ENCODE measurements at regions not wholly inside any gene's neighbourhood (a gene's known extent, or its start where the extent isn't known, plus 50 kb on each side); places are given as distances from the start of the nearest gene placed in this dataset.
A peak's percentile ranks its signal among the peaks of the same experiment; 100 is the strongest.

DNA sequence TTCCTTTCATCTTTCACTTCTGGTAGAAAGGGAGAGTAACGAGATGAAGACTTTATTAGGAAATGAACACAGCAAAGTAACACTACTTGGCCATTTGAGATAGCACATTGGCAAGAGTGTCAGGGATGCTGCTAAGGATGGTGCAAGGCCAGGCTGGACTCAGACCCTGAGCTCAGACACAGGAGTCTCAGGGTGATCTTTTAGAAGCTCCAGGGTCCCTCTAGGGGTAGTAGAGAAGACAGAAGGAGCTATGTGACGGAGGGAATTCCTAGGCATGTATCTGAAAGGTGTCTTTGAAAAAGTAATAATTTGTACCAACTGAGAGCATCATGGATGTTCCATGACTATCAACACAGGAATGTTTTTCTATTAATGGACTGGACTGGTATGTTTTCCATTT is 436.5 kb downstream of the DHX35 start:
- DNase-seq (ENCODE audit: low spot score) = no peak

DNA sequence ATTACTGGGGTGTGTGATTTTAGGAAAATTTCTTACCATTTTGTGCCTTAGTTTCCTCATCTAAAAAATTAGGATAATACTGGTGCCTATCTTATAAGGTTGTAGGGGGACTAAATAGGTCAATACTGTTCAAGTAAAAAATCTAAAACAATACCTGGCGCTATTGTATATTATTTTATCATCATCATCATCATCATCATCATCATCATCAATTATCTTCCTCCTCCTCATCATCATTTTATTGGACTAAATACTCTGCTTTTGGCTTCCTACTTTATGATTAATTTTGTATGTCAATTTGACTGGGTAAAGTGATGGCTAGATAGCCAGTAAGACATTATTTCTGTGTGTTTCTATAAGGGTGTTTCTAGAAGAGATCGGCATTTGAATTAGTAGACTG is 435.5 kb downstream of the DHX35 start:
- DNase-seq (ENCODE audit: low spot score) = no peak

DNA sequence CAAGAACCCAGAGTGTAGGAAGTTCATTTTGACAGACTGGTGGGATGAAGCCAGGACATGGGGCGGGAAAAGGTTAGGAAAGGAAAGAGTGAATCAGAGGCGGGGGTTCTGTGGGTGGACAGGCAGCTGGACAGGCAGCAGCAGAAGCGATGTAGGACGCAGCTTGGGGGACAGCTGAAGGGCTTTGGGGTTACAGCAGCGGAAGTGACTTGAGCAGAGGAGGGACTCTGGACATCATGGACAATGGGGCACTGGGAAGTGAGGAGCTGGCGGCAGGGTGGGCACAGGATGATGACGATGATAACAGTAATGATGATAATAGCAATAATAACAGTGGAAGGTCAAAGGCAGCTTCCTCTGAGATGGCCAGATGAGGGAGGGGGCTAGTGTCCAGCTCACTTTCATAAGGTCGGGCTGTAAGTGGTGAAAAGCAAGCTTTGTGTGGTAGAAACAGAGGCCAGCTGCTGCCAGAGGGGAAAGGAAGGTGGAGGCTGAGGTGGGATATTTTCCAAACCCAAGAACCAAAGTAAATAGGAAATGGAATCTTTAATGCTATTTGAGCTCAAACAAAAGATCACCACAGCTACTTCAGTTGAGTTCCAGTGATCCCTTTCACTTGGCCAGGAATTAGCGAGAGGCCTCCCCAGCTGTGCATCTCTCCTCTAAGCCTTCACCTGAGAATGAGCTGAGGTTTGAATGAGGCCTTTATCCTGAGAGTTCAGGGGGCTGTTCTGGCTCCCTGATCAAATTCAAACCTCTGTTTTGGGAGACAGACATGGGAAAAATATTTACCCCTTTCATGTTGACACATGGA is 433.5 kb downstream of the DHX35 start:
- DNase-seq (ENCODE audit: low spot score) = no peak

DNA sequence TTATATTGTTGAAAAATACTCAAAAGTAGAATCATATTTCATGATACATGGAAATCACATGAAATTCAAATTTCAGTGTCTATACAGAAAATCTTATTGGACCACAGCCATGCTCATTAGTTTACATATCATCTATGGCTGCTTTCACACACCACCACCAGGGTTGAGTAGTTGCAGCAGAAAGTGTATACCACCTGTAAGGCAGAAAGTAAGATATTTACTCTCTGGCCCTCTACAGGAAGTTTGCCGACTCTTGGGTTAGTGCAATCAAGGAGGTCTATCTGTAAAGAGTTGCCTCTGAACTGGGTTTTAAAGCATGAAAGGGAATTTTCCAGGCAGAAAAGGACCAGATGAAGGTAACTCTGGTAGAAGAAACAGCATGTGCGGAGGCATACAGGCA is 432.3 kb downstream of the DHX35 start:
- no peak for DNase-seq (ENCODE audit: low spot score)

DNA sequence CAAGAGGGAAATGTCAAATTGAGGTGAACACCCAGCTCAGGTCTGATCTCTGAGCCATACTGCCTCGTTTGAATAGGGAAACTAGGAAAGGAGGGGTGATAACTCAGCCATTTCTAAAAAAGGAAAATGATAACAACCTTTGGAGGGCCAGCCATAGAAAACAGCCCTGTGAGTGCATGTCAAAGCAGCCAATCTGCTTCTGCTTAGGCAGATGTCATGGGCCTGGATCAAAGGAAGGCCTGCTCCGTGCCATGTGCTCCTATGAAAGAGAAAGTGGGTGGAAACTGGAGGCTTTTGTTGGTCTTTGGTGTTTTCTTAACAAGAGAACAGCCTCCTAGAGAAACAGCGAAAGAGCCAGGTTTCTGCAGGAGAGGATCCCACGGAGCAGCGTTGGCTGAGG is 428.0 kb downstream of the DHX35 start:
- no peak for DNase-seq (ENCODE audit: low spot score)

DNA sequence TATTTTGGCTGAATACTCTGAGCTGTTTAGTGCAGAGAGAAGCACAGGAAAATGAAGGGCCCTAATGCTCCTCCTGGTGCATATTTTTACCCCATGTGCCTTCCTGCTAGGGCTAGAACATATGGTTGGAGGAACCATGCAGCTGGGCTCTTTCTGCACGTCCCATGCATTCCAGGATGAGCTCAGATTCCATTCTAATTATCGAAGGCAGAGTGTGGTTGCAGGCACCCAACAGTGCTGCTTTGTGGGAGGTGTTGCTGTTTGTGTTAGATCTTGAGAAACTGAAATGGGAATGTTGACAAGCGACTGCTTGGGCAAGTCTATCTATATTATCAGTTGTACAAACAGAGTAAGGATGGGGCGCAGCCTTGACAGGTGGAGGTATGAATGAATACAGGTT is 419.5 kb downstream of the DHX35 start:
- DNase-seq (ENCODE audit: low spot score) = no peak

DNA sequence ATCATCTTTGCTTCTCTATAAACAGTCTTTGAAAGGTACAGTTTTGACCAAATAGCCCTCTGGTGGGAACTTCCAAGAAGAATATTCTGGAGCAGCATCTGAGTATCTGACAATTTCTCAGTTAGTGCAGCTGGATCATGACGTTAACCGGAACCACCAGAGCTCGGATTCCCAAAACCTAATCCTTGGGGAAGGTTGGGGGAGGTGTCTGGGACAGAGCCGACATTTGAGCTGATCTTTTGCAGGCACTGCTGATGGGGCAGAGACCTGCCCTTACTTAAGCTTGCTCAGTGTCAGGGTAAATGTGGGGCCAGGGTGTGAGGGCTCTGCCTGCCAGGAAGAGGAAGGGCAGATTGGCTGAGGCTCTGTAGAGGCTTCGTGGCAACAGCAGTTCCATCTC is 416.6 kb downstream of the DHX35 start:
- no peak for DNase-seq (ENCODE audit: low spot score)

DNA sequence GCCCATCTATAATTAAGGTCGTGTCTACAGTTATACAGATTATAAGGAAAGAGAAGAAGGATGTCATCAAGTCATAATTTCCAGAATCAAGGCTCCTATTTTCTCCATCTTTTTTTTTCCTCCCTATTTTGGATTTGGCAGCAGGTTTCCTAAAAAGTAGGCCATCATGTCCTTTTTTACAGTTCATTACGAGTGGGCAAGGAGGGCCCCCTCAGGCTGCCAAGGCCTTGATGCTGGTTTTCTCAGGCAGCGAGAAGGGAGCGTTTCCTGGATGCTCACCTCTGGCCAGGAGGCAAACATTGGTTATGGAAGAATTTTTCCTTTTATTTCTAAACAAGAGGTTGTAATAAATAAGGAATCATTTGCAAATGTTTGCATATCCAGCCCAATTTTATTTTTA is 414.6 kb downstream of the DHX35 start:
- DNase-seq (ENCODE audit: low spot score) = no peak

DNA sequence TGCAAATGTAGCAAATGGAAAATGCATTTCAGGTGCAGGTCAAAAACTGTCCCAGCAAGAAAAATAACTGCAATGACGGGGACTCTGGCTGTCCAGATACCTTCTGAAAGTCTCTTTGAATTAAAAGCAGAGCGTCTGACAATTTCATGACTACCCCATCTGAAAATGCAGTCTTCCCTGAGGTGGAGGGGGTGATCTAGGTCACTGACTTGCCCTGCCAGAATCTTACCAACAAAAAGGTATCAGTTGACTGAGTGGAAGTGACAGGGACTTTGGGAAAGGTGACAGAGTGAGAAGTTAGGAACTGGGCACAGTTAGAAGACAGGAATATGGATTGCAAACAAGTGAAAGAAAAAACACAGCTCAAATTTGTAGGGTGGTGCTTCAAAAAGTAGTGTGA is 402.2 kb downstream of the DHX35 start:
- DNase-seq (ENCODE audit: low spot score) = no peak

DNA sequence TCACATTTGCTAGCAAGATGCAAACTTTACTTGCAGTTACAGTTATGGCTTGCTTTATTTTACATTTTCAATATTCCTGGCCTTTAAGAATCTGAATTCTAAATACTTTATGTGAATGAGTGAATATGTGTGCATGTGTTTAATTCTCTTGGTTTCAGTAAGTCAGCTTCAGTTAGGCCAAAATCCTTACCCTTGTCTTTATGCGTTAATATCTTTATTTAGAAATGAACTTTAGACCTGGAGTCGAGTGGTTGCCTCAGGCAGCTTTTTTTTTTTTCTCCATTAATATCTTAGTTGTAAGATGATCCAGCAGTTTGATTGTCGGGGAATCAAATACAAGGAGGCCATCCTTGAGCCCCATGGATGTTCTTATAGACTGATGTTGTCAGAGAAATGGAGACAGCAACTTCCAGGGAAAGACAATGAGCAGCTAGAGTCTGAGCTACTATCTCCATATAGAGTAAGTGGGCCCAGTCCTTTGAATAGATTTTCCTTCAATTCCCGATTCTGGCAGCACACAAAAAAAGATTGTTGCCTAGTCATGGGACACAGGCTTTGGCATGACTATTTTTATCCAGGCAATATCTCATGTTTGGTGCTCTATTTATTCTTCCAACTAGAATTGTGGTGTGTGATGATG is 398.0 kb downstream of the DHX35 start:
- DNase-seq (ENCODE audit: low spot score) = no peak

DNA sequence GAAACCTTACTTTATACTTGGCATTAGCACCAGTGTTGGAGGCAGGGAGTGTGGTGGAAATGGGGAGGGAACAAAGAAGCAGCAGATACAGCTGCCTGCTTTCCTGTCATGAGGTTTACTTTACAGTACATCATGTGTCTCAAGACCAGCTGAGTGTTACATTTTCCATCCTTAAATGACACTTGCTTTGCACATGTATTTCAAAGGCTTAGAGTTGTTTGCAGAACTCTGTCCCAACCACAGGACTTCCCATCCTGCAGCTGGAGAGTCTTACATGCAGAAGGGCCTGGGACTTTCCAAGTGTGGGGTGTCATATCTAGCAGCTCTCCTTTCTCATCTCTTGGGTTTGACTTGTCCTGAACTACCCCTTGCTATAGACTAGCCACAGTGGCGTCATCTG is 395.9 kb downstream of the DHX35 start:
- DNase-seq (ENCODE audit: low spot score) = no peak

DNA sequence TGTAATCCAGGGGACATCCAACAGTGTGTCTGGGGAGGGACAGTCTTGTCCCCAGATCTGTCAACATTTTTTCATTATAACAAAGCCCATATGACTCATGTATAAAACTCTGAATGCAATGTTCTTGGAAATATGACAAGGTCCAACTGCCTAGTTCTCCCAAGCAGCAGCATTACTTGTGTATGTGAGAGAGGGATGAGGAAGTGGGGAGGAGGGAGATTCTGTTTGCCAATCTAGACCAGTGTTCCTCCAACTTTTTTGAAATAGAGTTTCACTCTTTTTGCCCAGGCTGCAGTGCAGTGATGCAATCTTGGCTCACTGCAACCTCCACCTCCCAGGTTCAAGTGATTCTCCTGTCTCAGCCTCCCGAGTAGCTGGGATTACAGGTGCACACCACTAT is 394.8 kb downstream of the DHX35 start:
- no peak for DNase-seq (ENCODE audit: low spot score)

DNA sequence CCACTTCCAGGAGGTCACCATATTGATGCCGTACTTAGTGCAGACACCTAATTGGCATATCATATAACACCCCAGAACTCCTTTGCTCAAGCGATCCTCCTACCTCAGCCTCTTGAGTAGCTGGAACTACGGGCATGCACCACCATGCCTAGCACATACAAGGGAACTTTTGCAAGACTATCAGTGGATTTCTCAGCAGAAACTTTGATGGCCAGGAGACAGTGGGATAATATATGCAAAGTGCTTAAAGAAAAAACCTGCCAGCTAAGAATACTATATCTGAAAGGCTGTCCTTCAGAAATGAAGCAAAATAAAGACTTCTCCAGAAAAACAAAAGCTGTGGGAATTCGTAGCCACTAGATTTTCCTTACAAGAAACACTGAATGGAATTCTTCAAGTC is 387.1 kb downstream of the DHX35 start:
- DNase-seq (ENCODE audit: low spot score) = no peak

DNA sequence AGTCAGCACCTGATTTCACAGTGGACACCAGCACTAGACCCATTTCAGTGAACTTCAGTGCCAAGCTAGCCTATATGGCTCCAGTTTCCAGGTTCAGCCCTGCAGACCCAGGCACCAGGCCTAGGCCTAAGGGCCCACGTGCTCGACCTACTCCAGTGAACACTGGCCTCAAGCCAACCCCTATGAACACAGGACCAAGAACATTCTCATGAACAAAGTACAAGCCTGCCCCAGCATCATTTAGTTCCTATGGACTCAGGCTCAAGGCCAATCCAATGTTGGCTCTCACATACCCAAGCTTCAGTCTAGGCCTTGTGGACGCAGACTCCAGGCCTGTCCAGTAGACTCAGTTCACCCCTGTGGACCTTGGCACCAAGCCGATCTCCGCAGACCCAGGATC is 385.5 kb downstream of the DHX35 start:
- no peak for DNase-seq (ENCODE audit: low spot score)

DNA sequence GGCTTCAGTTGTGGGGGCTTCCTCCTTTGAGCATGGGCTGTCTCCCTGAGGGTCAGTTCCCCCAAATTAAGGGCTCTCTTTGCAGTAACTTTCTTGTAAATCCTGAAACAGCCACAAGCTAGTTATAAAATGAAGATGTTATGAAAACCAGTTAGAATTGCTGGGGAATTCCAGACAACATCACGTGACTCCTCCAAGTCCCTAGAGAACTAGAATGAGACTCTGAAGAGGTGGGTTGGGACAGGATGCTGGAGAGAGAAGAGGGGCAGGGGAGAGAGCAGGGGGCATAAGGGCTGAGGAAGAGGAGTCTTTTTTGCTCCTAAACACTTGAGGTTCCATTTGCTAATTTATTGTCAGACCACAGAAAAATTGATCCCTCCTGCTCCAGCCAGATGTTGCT is 380.3 kb downstream of the DHX35 start:
- DNase-seq (ENCODE audit: low spot score) = no peak

DNA sequence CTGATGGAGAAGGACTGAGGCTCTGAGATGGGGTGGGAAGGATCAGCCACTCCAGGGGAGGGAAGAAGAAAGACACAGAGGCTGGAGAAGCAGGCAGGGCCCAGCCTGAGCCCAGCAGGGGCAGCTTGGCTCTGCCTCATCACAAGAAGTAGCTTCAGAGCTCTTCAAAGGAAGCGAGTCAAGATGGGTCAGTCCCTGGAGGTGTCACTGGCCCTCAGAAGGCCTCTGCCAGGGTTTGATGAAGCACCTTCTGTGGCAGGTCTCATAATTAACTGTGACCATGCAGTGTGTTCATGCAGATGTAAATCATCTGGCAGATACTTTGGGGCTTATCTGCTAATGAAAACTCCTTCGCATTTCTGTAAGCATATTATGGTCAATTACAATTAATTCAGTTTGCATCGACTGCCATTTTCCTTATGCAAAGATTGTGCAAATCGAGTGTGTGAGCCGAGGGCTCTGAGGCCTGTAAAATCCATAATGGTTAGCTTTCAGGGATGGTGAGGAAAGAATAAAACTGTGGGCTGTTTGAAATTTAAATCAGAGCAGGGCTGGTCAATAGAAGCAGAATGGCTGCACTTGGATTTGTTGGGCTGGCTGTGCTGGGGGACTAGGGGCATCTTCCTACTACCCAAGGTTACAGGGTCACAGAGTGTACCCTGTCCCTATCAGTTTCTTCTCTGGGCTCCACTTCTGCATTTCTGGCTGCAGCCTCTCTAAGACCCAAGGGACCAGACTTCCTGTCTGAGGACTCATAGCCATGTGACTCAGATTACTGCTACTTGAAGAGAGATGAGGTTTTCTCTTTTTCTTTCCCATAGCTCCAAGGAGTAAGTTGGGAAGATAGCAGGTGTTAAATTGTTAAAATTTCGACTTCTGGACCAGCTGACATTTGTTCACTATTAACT is 376.6 kb downstream of the DHX35 start:
- DNase-seq (ENCODE audit: low spot score) = peak; percentile 22

DNA sequence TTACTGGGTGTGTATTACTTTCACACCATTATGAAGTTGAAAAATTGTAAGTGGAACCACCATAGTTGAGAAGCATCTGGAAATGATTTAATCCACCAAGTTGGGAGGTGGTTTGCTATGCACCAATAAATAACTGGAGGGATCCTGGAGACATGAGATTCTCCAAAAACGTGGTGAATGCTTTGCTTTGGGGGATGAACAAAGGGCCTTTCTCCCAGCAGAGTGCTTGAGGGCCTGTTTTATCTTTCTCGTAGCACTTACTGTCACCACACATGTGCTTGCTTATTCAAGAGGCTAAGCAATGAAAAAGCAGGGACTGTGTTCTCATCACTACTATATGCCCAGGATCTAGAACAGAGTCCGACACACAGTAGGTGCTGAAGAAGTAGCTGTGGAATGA is 371.1 kb downstream of the DHX35 start:
- no peak for DNase-seq (ENCODE audit: low spot score)

DNA sequence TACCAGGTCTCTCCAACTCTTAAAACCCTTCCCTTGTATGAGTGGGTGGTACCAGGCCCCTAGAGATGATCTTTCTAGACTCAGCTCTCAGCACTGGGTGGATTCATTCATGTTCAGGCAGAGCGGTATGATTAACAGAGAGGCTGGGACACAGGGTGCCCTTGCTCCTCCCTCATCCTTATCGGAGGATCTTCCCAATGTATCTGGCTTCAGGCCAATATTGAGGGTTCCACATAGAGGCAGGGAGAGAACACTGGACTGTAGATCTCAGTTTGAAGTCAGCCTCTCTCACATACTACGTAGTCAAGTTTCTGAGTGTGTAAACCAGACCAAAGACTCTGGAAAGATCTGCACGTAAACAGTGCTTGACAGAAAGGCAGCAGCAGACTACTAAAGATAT is 366.2 kb downstream of the DHX35 start:
- no peak for DNase-seq (ENCODE audit: low spot score)

DNA sequence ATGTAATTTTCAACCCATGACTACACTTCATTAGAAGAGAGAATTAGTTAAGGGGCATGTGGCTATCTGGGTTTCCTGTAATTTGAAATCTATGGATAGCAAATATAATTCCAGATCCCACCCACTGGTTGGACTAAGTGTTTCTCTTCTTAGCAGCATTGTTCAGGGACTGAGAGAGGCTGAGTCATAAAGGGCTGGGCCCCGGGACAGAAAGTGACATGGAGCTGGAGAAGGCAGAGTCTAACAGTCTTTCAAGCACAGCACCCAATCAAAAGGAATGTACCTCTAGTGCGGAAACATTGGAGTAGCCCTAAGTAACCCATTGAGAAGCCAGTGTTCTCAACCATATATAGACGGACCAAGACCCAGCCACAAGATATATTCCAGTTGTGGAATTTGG is 363.9 kb downstream of the DHX35 start:
- no peak for DNase-seq (ENCODE audit: low spot score)

DNA sequence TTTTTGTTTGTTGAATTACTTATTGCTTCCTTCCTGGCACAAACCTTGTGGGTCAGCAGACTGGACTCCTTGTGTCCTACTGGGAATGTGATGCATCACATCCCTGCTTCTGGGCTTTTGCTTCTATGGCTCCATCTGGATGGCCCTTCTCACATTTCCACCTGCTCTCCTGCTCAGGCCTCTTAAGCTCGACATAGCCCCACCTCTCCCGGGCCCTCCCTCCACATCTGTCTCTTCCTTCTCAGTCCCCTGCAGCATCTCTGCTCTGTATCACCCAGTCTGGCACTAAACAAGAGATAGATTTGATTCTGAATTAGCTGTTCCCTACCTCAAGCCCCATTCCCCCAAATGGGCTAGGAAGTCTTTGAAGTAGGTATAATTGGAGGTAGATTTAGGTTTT is 356.8 kb downstream of the DHX35 start:
- no peak for DNase-seq (ENCODE audit: low spot score)

DNA sequence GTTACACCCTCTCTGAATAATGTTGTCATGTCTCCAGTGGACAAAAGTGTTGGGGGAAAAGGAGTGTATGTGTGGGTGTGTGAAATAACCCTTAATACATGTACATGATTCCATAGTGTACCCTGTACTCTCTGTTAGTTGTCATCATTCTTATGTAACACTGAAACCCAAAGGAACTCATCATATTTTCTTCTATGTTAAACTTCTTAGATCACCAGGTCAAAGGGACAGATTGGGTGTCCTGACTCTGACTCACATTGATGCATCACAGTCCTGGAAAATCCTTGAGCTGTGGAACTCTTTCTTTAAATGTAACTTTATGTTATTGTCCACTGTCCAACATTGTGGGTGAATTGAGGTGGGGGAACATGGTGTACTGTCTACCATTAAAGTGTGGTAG is 350.5 kb downstream of the DHX35 start:
- DNase-seq (ENCODE audit: low spot score) = peak; percentile 21

DNA sequence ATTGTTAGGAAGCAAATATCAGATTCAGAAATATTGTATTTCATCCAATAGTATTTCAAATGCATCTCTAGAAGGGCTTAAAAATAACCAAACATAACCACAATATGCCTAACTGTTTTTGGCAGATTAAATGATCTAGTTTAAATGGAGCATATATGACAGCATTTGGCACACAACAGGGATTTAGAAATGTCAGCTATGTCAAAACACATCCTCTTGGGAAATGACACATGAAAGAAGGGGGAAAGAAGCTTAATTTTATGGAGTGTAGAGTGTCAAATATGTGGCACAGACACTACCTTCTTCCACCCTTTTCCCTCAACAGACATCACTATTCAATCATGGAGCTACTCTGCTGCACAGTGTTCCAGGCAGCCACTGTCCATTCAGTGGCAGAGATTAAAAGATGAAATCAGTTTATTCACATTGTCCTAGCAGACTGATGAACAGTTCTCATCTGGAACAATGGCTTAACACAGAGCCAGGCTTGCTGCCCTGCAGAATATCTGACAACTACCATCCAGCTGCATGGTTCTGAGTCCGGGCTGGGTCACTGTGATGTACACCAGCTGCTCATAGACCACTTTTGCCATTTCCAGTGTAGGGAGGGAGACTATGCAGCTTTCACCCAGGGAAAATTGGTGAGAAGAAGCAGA is 349.8 kb downstream of the DHX35 start:
- DNase-seq (ENCODE audit: low spot score) = no peak

Data from RKO (cell line).